SK-N-SH treated with all-trans-retinoic acid at 6 μM for 48 hours (cell line): ENCODE measurements at regions not wholly inside any gene's neighbourhood (a gene's known extent, or its start where the extent isn't known, plus 50 kb on each side); places are given as distances from the start of the nearest gene placed in this dataset.

ENCODE experiments used
- CSRNP3 ChIP-seq: fragments of 250-450 bp; sonication (Bioruptor Pico); IDR thresholded peaks from 2 replicates; pipeline ENCODE4 v1.5.1; 2021; ENCODE audit warnings: mild to moderate bottlenecking, moderate library complexity
- ISL1 ChIP-seq: fragments of 250-450 bp; sonication (Bioruptor Pico); IDR thresholded peaks from 2 replicates; pipeline ENCODE4 v2.1.2; 2022; ENCODE audit warnings: mild to moderate bottlenecking, moderate library complexity
- OSR1 ChIP-seq: fragments of 250-450 bp; sonication (Bioruptor Pico); IDR thresholded peaks from 2 replicates; pipeline ENCODE4 v1.8.0; 2022; ENCODE audit warnings: moderate library complexity, mild to moderate bottlenecking, inconsistent platforms
- ZNF8 ChIP-seq: fragments of 450-650 bp; formaldehyde crosslinking; IDR thresholded peaks from 2 replicates; pipeline ENCODE4 v1.5.0; 2020; ENCODE audit warnings: mild to moderate bottlenecking, moderate library complexity

- TF ChIP-seq ZNF8 (no peak), CSRNP3 (CRISPR knock-in tag) (no peak), OSR1 (CRISPR knock-in tag) (no peak), ISL1 (CRISPR knock-in tag) (no peak)
These were observed 1245.1 kb upstream of the LRRTM1 start for GRCh38 chr2:81549646-81550045.
